OCI-LY3 (cell line): ENCODE measurements at regions not wholly inside any gene's neighbourhood (a gene's known extent, or its start where the extent isn't known, plus 50 kb on each side); places are given as distances from the start of the nearest gene placed in this dataset.

Experiments used
- CTCF ChIP-seq: fragments of 200-600, 300-600 bp; sonication (generic); IDR thresholded peaks from 2 replicates; pipeline ENCODE4 v1.5.1; 2014; ENCODE audit warnings: antibody characterized with exemption, low read length, low read depth
- EZH2phosphoT487 ChIP-seq: fragments of 200-600 bp; shearing (Covaris generic); IDR thresholded peaks from 2 replicates; pipeline ENCODE4 v1.6.1; 2018; ENCODE audit warnings: antibody characterized with exemption, mixed run types, low read depth

GRCh38 chr14:98240376-98240775 is 1031.6 kb downstream of the BCL11B start:
- no peak for TF ChIP-seq EZH2phosphoT487
- no peak for TF ChIP-seq CTCF
